Peyer's patch (tissue), 4 donors: ENCODE measurements at regions not wholly inside any gene's neighbourhood (a gene's known extent, or its start where the extent isn't known, plus 50 kb on each side); places are given as distances from the start of the nearest gene placed in this dataset.

Experiments used
- POLR2A ChIP-seq, 2 donors: fragments of 450-650 bp; IDR thresholded peaks; one replicate each; pipeline ENCODE4 v1.5.1; 2017; ENCODE audit warnings: antibody characterized with exemption in 2 of 2, mild to moderate bottlenecking in 2 of 2, moderate library complexity in 2 of 2
- TF ChIP-seq, protein P1 (sequence below), 6 experiments: fragments of 450-650 bp in 4 of 6; fragments of 200-600 bp in 2 of 6; sonication (generic) in 1 of 6; IDR thresholded peaks; one replicate each; pipeline ENCODE4 v1.5.1; 2017 to 2019; ENCODE audit warnings: antibody characterized with exemption in 6 of 6, mild to moderate bottlenecking in 3 of 6, moderate library complexity in 1 of 6

DNA sequence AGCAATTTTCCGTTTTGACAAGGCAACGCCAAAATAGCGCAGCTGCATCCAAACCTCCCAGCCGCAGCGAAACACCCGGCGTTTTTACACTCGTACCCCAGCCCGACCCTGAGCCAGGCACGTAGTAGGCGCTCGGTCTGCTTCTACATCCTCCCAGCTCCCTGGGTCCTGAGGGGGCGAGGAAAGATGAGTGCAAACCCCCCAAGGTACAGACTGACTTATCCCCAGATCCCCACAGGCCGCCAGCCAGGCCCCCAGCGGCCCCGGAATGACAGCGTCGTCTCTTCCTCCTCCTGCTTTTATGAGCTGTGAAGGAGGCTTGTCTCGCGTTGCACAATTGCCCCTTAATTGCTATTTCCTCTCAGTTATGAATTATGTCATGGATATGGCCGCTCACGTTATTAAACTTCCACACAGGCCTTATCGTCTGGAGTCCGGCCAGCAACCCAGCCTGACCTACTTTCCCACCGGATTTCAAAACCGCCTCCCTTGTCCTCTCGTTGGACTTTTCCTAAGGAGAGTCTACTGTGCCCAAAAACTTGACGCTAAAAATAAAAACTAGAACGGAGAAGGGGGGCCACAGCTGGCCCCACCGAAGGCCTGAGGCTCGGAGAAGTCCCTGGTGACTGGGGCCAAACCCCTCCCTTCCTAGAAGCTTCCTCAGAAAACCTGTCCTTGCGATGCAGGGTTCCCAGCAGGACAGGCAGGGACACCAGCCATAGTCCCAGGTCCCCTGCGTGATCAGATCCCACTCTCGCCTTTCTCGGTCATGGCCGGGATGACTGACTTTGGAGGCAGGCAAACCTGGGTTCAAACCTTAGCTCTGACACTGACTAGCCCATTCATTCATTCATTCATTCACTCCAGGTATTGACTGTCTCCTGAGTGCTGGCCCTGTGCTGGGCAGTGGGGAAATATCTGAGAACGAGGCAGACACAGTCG is 130.9 kb upstream of the PTPN1 start:
- TF ChIP-seq, protein P1, sequence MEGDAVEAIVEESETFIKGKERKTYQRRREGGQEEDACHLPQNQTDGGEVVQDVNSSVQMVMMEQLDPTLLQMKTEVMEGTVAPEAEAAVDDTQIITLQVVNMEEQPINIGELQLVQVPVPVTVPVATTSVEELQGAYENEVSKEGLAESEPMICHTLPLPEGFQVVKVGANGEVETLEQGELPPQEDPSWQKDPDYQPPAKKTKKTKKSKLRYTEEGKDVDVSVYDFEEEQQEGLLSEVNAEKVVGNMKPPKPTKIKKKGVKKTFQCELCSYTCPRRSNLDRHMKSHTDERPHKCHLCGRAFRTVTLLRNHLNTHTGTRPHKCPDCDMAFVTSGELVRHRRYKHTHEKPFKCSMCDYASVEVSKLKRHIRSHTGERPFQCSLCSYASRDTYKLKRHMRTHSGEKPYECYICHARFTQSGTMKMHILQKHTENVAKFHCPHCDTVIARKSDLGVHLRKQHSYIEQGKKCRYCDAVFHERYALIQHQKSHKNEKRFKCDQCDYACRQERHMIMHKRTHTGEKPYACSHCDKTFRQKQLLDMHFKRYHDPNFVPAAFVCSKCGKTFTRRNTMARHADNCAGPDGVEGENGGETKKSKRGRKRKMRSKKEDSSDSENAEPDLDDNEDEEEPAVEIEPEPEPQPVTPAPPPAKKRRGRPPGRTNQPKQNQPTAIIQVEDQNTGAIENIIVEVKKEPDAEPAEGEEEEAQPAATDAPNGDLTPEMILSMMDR (IDR thresholded peaks at IDR 0.05): peak in 2 of 6 experiments; percentile 8 to 18
- TF ChIP-seq POLR2A (IDR thresholded peaks at IDR 0.05): peak; percentile 85 to 86
